HG02588 (cell line): ENCODE measurements at regions not wholly inside any gene's neighbourhood (a gene's known extent, or its start where the extent isn't known, plus 50 kb on each side); places are given as distances from the start of the nearest gene placed in this dataset.

Source experiments
- ATAC-seq: cut with Tn5 transposase; IDR thresholded peaks from one replicate; pipeline ENCODE4 v1.9.1; 2021; ENCODE audit warnings: mild to moderate bottlenecking, moderate library complexity; ENCODE audit not compliant: unreplicated experiment

GRCh38 chr2:61722800-61723199 lies 131.1 kb downstream of the FAM161A start:
- ATAC-seq, result no peak

GRCh38 chr2:61722318-61722717 lies 131.5 kb downstream of the FAM161A start:
- ATAC-seq, result no peak

GRCh38 chr2:61721382-61721781 lies 132.5 kb downstream of the FAM161A start:
- no peak for ATAC-seq

- ATAC-seq, result no peak
Observed at GRCh38 chr2:61720911-61721310, 132.9 kb downstream of the FAM161A start.

GRCh38 chr2:61718965-61719364 lies 134.9 kb downstream of the FAM161A start:
- no peak for ATAC-seq

GRCh38 chr2:61715506-61715905 lies 138.4 kb downstream of the FAM161A start:
- ATAC-seq, result no peak

- no peak for ATAC-seq
Observed at GRCh38 chr2:61714210-61714609, 139.7 kb downstream of the FAM161A start.

- no peak for ATAC-seq
Observed at GRCh38 chr2:61713457-61713856, 140.4 kb downstream of the FAM161A start.

- ATAC-seq, result no peak
Observed at GRCh38 chr2:61712060-61712459, 141.8 kb downstream of the FAM161A start.

- no peak for ATAC-seq
Observed at GRCh38 chr2:61710711-61711110, 143.1 kb downstream of the FAM161A start.

- ATAC-seq, result peak; percentile 98
Observed at GRCh38 chr2:61707984-61708852, 145.6 kb downstream of the FAM161A start.

GRCh38 chr2:61705625-61706024 lies 148.2 kb downstream of the FAM161A start:
- ATAC-seq, result no peak

GRCh38 chr2:61704364-61704763 lies 149.5 kb downstream of the FAM161A start:
- ATAC-seq, result no peak

- no peak for ATAC-seq
Observed at GRCh38 chr2:61702088-61702467, 151.8 kb downstream of the FAM161A start.

GRCh38 chr2:61700464-61700863 lies 153.4 kb downstream of the FAM161A start:
- no peak for ATAC-seq

- ATAC-seq, result peak; percentile 91
Observed at GRCh38 chr2:61694312-61695274, 156.4 kb upstream of the XPO1 start.

- no peak for ATAC-seq
Observed at GRCh38 chr2:61693744-61694143, 155.6 kb upstream of the XPO1 start.

- no peak for ATAC-seq
Observed at GRCh38 chr2:61690078-61690596, 152.0 kb upstream of the XPO1 start.

- ATAC-seq, result no peak
Observed at GRCh38 chr2:61689568-61689967, 151.4 kb upstream of the XPO1 start.

- no peak for ATAC-seq
Observed at GRCh38 chr2:61688369-61689334, 150.5 kb upstream of the XPO1 start.
